Gastrocnemius medialis (tissue), 4 donors: ENCODE measurements at regions not wholly inside any gene's neighbourhood (a gene's known extent, or its start where the extent isn't known, plus 50 kb on each side); places are given as distances from the start of the nearest gene placed in this dataset.

Source experiments
- CTCF ChIP-seq, 5 experiments: fragments of 450-650 bp in 3 of 5; fragments of 200-600 bp in 2 of 5; sonication (generic) in 2 of 5; IDR thresholded peaks in 4 of 5; conservative IDR thresholded peaks in 1 of 5; 1 replicate in 4 of 5; 2 replicates in 1 of 5; pipeline ENCODE4 v1.5.1; 2016 to 2019; ENCODE audit warnings: antibody characterized with exemption in 5 of 5, mild to moderate bottlenecking in 3 of 5, moderate library complexity in 3 of 5
- POLR2A ChIP-seq, 2 donors: fragments of 450-650 bp; IDR thresholded peaks; one replicate each; pipeline ENCODE4 v1.6.1; 2017; ENCODE audit warnings: antibody characterized with exemption in 2 of 2, mild to moderate bottlenecking in 2 of 2, moderate library complexity in 2 of 2

GRCh38 chr10:108250936-108251620 lies 1086.6 kb upstream of the SORCS1 start:
- TF ChIP-seq CTCF (IDR thresholded peaks at IDR 0.05 in 4 of 5, conservative IDR thresholded peaks at IDR 0.05 in 1 of 5): no peak
- TF ChIP-seq POLR2A (IDR thresholded peaks at IDR 0.05): no peak
